ENCODE measurements at regions not wholly inside any gene's neighbourhood (a gene's known extent, or its start where the extent isn't known, plus 50 kb on each side); places are given as distances from the start of the nearest gene placed in this dataset.

DNA sequence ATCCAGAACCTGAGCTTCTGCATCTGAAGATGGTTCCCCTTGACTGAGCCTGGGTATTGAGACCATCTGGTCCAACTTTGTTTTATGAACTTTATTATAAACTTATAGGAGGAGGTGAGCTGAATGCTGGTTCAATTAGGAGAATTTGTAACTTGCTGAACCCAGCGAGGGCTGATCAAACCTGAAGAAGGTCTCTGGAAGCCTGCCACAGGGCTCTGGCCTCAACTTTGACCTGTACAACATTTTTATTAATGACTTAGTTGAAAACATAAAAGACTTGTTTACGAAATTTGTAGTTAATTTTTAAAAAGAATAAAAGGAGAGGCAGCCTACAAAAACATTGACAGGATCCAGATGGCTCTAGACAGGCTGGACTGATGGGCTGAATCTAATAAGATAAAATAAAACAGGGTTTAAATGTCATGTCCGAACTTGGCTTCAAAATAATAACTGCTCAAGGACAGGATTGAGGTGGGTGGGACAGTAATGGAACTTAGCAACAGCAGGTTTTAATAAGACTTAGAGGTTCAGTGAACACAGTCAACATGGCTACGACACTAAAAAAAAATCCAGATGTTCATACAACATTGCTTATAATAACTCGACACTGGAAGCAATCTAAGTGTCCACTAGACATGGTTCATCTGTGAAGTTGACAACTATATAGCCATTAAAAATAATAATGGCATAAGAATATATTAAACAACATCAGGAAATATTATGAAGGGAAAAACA is 53.4 kb upstream of the GJB5 start:
- no peak for DNase-seq (ENCODE audit: low spot score)

Measured in AG08395 (cell line).